ENCODE measurements at regions not wholly inside any gene's neighbourhood (a gene's known extent, or its start where the extent isn't known, plus 50 kb on each side); places are given as distances from the start of the nearest gene placed in this dataset.

DNA sequence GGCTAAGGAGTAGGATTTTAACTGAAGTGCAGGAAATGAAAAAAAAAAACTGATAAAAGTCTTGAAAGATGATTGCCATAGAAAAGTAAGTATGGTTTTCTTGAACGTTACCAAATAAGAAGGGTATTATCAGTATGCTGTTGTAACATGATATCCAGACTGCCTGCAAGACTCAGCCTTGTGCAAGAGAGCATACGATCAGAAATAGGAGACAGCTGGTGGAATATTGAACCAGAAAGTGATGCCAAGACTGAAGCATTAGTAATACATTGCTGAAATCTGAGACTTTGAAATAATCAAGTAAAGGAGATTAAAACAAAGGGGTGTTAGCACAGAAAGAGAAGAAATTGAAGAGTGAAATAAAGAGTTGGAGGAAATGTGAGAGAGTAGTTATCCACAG is 452.7 kb upstream of the CNTN5 start:
- TF ChIP-seq, protein P1, sequence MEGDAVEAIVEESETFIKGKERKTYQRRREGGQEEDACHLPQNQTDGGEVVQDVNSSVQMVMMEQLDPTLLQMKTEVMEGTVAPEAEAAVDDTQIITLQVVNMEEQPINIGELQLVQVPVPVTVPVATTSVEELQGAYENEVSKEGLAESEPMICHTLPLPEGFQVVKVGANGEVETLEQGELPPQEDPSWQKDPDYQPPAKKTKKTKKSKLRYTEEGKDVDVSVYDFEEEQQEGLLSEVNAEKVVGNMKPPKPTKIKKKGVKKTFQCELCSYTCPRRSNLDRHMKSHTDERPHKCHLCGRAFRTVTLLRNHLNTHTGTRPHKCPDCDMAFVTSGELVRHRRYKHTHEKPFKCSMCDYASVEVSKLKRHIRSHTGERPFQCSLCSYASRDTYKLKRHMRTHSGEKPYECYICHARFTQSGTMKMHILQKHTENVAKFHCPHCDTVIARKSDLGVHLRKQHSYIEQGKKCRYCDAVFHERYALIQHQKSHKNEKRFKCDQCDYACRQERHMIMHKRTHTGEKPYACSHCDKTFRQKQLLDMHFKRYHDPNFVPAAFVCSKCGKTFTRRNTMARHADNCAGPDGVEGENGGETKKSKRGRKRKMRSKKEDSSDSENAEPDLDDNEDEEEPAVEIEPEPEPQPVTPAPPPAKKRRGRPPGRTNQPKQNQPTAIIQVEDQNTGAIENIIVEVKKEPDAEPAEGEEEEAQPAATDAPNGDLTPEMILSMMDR (conservative IDR thresholded peaks at IDR 0.05; ENCODE audit: low read depth, low read length) = no peak
- no peak for TF ChIP-seq EZH2 (IDR thresholded peaks at IDR 0.05; ENCODE audit: borderline replicate concordance, low read depth, low read length, poor library complexity, severe bottlenecking)

Measured in A673 (cell line).